Loucy (cell line): ENCODE measurements at regions not wholly inside any gene's neighbourhood (a gene's known extent, or its start where the extent isn't known, plus 50 kb on each side); places are given as distances from the start of the nearest gene placed in this dataset.

ENCODE experiments used
- CTCF ChIP-seq: fragments of 200-600 bp; sonication (generic); conservative IDR thresholded peaks from 2 replicates; pipeline ENCODE4 v1.5.1; 2014; ENCODE audit warnings: mild to moderate bottlenecking, antibody characterized with exemption, low read length
- EZH2phosphoT487 ChIP-seq: fragments of 200-600 bp; IDR thresholded peaks from 2 replicates; pipeline ENCODE4 v1.6.1; 2018; ENCODE audit warnings: antibody characterized with exemption, mild to moderate bottlenecking, moderate library complexity, borderline replicate concordance

- TF ChIP-seq CTCF (no peak), EZH2phosphoT487 (no peak)
Measured at GRCh38 chr1:5010236-5010635, 355.8 kb downstream of the AJAP1 start.
